MM.1S (cell line): ENCODE measurements at regions not wholly inside any gene's neighbourhood (a gene's known extent, or its start where the extent isn't known, plus 50 kb on each side); places are given as distances from the start of the nearest gene placed in this dataset.

ENCODE experiments used
- DNase-seq: peaks from one replicate; pipeline ENCODE4 v3.0.0-alpha.2; 2015
- H2AFZ ChIP-seq: fragments of 300-600 bp; sonication (generic); 2 replicates; pipeline ENCODE4 v1.6.0; 2016; ENCODE audit warnings: antibody characterized with exemption, low read length
- H3F3A ChIP-seq: fragments of 300-600 bp; sonication (generic); 2 replicates; pipeline ENCODE4 v1.6.1; 2016; ENCODE audit warnings: mild to moderate bottlenecking, antibody characterized with exemption, low read length, moderate library complexity, mixed read lengths; ENCODE audit not compliant: insufficient read depth
- H3K27ac ChIP-seq: fragments of 300-600 bp; sonication (generic); 2 replicates; pipeline ENCODE4 v1.5.1; 2016; ENCODE audit warnings: mild to moderate bottlenecking, low read length
- H3K27me3 ChIP-seq: fragments of 300-600 bp; sonication (generic); replicated peaks from 2 replicates; pipeline ENCODE4 v1.6.0; 2016; ENCODE audit warnings: low read length; ENCODE audit not compliant: insufficient read depth
- H3K36me3 ChIP-seq: fragments of 300-600 bp; sonication (generic); replicated peaks from 2 replicates; pipeline ENCODE4 v1.6.1; 2016; ENCODE audit warnings: mild to moderate bottlenecking, low read length, mixed read lengths; ENCODE audit not compliant: insufficient read depth
- H3K4me1 ChIP-seq: fragments of 300-600 bp; sonication (generic); 2 replicates; pipeline ENCODE4 v1.6.1; 2016; ENCODE audit warnings: low read length, mixed read lengths
- H3K4me2 ChIP-seq: fragments of 300-600 bp; sonication (generic); 2 replicates; pipeline ENCODE4 v1.6.0; 2016; ENCODE audit warnings: low read depth, low read length
- H3K4me3 ChIP-seq: fragments of 300-600 bp; sonication (generic); 2 replicates; pipeline ENCODE4 v1.5.1; 2016; ENCODE audit warnings: low read length, mixed read lengths
- H3K79me2 ChIP-seq: fragments of 300-600 bp; sonication (generic); 2 replicates; pipeline ENCODE4 v1.6.1; 2016; ENCODE audit warnings: mixed run types, low read length, mixed read lengths
- H3K9ac ChIP-seq: fragments of 300-600 bp; sonication (generic); 2 replicates; pipeline ENCODE4 v1.6.1; 2016; ENCODE audit warnings: low read length, mixed read lengths
- H3K9me2 ChIP-seq: fragments of 300-600 bp; sonication (generic); replicated peaks from 2 replicates; pipeline ENCODE4 v1.6.1; 2016; ENCODE audit warnings: mild to moderate bottlenecking, low read length, mixed read lengths; ENCODE audit not compliant: insufficient read depth
- H3K9me3 ChIP-seq: fragments of 300-600 bp; sonication (generic); replicated peaks from 2 replicates; pipeline ENCODE4 v1.6.1; 2016; ENCODE audit warnings: mild to moderate bottlenecking, low read length, mixed read lengths; ENCODE audit not compliant: insufficient read depth
- H4K20me1 ChIP-seq: fragments of 300-600 bp; sonication (generic); 2 replicates; pipeline ENCODE4 v1.6.1; 2016; ENCODE audit warnings: mild to moderate bottlenecking, low read length, moderate library complexity, mixed read lengths; ENCODE audit not compliant: insufficient read depth
- EZH2 ChIP-seq: fragments of 300-600 bp; sonication (generic); optimal IDR thresholded peaks from 2 replicates; pipeline ENCODE3; 2017; ENCODE audit warnings: low read depth, mild to moderate bottlenecking, antibody characterized with exemption, low read length, mixed read lengths
- EZH2phosphoT487 ChIP-seq: fragments of 300-600 bp; sonication (generic); IDR thresholded peaks from 2 replicates; pipeline ENCODE4 v1.6.1; 2018; ENCODE audit warnings: antibody characterized with exemption, low read length
- TF ChIP-seq, protein P1 (sequence below): fragments of 300-600 bp; sonication (generic); IDR thresholded peaks from 2 replicates; pipeline ENCODE4 v1.5.1; 2016; ENCODE audit warnings: antibody characterized with exemption, low read length, mixed read lengths

- Histone ChIP-seq H3K9ac (no peak overlapping the region), H3K4me1 (peaks cover 4% of the 10 kb centered on the region; the same call in 1 of the 2 replicates), H3K36me3 (no peaks in the 10 kb centered on the region), H3K4me2 (no peak overlapping the region), H3K27ac (no peak overlapping the region), H3F3A (no peaks in the 10 kb centered on the region), H3K9me3 (no peaks in the 10 kb centered on the region), H2AFZ (no peak overlapping the region), H3K4me3 (no peak overlapping the region), H3K9me2 (no peaks in the 10 kb centered on the region), H4K20me1 (no peaks in the 10 kb centered on the region), H3K27me3 (no peaks in the 10 kb centered on the region), H3K79me2 (no peaks in the 10 kb centered on the region)
- DNase-seq = no peak
- TF ChIP-seq, protein P1, sequence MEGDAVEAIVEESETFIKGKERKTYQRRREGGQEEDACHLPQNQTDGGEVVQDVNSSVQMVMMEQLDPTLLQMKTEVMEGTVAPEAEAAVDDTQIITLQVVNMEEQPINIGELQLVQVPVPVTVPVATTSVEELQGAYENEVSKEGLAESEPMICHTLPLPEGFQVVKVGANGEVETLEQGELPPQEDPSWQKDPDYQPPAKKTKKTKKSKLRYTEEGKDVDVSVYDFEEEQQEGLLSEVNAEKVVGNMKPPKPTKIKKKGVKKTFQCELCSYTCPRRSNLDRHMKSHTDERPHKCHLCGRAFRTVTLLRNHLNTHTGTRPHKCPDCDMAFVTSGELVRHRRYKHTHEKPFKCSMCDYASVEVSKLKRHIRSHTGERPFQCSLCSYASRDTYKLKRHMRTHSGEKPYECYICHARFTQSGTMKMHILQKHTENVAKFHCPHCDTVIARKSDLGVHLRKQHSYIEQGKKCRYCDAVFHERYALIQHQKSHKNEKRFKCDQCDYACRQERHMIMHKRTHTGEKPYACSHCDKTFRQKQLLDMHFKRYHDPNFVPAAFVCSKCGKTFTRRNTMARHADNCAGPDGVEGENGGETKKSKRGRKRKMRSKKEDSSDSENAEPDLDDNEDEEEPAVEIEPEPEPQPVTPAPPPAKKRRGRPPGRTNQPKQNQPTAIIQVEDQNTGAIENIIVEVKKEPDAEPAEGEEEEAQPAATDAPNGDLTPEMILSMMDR = no peak
- no peak for TF ChIP-seq EZH2
- TF ChIP-seq EZH2phosphoT487 = no peak
These were observed 201.3 kb downstream of the RPIA start for GRCh38 chr2:88892788-88893187.

DNA sequence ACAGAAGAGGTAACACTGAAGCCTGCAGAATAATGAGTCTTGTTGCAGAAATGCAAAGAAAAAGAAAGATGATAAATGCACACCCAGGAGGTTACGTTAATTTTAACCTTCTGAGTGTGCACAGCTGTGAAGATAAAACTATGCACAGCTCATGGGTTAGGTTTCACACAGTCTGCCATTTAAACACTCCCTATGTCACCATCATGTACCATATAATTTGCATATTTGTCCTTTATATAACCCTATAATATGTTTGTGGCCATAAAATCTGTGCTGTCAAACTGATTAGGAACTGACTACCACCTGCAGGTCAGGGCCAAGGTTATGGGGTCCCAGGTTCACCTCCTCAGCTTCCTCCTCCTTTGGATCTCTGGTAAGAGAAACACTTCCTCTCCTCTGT lies 205.5 kb downstream of the RPIA start:
- Histone ChIP-seq H3K9ac (no peak overlapping the region), H3K36me3 (no peaks in the 10 kb centered on the region), H3K9me3 (no peaks in the 10 kb centered on the region), H3K27ac (no peak overlapping the region), H3K4me1 (peaks cover 4% of the 10 kb centered on the region; the same call in 1 of the 2 replicates), H3K4me2 (no peak overlapping the region), H3K27me3 (no peaks in the 10 kb centered on the region), H4K20me1 (no peaks in the 10 kb centered on the region), H2AFZ (no peak overlapping the region), H3K4me3 (no peak overlapping the region), H3K79me2 (no peaks in the 10 kb centered on the region), H3F3A (no peaks in the 10 kb centered on the region), H3K9me2 (no peaks in the 10 kb centered on the region)
- no peak for DNase-seq
- TF ChIP-seq EZH2 (no peak), EZH2phosphoT487 (no peak)
- TF ChIP-seq, protein P1 = no peak

DNA sequence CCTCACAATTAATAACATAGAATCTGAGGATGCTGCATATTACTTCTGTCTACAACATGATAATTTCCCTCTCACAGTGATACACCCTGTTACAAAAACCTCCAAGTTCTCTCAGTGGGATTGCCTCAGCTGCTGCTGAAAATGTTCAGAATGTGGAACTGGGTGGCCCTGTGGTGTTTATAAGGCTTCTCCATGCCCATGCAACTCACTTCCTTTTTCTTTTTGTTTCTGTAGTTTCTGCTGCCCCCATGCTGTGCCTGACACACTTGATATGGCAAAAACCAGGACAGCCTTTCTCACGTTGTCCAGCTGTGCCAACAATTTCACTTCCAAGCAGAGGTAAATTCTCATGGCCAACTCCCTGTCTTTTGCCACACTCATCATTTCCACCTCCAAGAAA lies 206.2 kb downstream of the RPIA start:
- no peaks in the 10 kb centered on the region for H3F3A ChIP-seq
- H3K9me2 ChIP-seq = no peaks in the 10 kb centered on the region
- no peak overlapping the region for H3K9ac ChIP-seq
- no peak overlapping the region for H3K27ac ChIP-seq
- H3K36me3 ChIP-seq = no peaks in the 10 kb centered on the region
- no peaks in the 10 kb centered on the region for H3K9me3 ChIP-seq
- H3K27me3 ChIP-seq = no peaks in the 10 kb centered on the region
- no peaks in the 10 kb centered on the region for H3K79me2 ChIP-seq
- H4K20me1 ChIP-seq = no peaks in the 10 kb centered on the region
- H3K4me2 ChIP-seq = no peak overlapping the region; the same call in 1 of the 2 replicates
- TF ChIP-seq, protein P1 = no peak; the same call in 1 of the 2 replicates
- no peak for TF ChIP-seq EZH2phosphoT487
- TF ChIP-seq EZH2 = no peak
- H3K4me3 ChIP-seq = no peak overlapping the region
- no peak overlapping the region for H2AFZ ChIP-seq
- DNase-seq = no peak
- H3K4me1 ChIP-seq = peaks cover 4% of the 10 kb centered on the region; the same call in 1 of the 2 replicates
